ENCODE measurements at regions not wholly inside any gene's neighbourhood (a gene's known extent, or its start where the extent isn't known, plus 50 kb on each side); places are given as distances from the start of the nearest gene placed in this dataset.

DNA sequence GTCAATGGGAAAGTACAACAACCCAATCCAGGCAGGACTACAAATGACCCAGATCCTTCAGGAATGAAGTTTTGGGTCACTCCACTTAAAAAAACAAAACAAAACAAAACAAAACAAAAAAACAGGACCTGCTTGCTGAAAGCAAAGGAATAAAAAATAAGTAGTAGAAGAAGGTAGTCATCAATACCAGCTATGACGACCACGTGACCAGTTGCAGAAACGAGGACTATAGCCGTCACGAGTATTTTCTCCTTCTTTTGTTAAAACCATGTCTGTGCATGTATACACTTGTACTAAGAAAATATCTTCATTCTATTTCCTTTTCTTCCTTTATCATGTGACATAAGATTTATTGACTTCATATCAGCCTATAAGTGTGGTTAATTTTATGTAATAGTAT, 308.4 kb upstream of the DEFB112 start:
- DNase-seq (no peak), ATAC-seq (no peak)
- intact Hi-C loops (cut with DNase I) = no loop called here
- Histone ChIP-seq H3K4me1 (no peaks in the 10 kb centered on the region), H3K27me3 (no peaks in the 10 kb centered on the region), H3K9me3 (peaks cover 0 to 33% (median 7%) of the 10 kb centered on the region in 12 donors), H3K27ac (no peak overlapping the region), H3K4me3 (no peak overlapping the region), H3K36me3 (no peaks in the 10 kb centered on the region)
- 88 to 93% (median 90%) methylated on average over 5 of the region's 5 CpGs for WGBS, 4 donors
- no peak for TF ChIP-seq POLR2A (IDR thresholded peaks at IDR 0.05)
- TF ChIP-seq, protein P1, sequence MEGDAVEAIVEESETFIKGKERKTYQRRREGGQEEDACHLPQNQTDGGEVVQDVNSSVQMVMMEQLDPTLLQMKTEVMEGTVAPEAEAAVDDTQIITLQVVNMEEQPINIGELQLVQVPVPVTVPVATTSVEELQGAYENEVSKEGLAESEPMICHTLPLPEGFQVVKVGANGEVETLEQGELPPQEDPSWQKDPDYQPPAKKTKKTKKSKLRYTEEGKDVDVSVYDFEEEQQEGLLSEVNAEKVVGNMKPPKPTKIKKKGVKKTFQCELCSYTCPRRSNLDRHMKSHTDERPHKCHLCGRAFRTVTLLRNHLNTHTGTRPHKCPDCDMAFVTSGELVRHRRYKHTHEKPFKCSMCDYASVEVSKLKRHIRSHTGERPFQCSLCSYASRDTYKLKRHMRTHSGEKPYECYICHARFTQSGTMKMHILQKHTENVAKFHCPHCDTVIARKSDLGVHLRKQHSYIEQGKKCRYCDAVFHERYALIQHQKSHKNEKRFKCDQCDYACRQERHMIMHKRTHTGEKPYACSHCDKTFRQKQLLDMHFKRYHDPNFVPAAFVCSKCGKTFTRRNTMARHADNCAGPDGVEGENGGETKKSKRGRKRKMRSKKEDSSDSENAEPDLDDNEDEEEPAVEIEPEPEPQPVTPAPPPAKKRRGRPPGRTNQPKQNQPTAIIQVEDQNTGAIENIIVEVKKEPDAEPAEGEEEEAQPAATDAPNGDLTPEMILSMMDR (IDR thresholded peaks at IDR 0.05) = no peak

DNA sequence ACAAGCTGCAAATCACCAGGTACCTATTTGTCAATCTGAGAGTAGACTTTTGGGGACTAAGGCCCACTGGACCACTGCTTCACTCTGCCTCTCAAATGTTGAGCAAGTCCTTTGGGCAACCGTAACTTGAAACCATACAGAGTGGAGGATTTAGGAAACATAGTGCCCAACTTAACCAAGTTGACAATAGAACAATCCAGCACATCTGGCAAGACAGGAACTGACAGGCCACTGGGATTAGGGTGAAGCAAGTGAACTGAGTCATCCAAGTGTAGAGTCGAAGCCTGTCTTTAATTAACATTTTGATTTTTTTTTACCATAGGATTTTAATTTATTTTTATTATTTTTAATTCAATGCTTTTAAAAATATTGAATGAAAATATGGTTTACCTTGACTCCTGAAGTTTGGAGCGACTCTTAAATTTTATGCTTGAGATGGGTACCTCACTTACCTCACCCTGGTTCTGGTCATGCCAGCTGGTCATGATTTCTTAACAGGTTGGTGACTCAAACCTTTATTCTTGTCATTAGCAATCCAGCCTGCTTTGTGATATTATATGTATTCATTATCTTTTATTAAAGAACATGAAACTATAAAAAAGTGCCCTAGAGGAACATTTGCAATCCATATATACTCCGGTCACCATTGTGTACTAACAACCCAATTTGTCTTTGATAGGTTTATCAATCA, 312.1 kb upstream of the DEFB112 start:
- intact Hi-C loops (cut with DNase I) = no loop called here
- DNase-seq = no peak
- Histone ChIP-seq H3K4me1 (no peaks in the 10 kb centered on the region), H3K36me3 (no peaks in the 10 kb centered on the region), H3K4me3 (no peak overlapping the region), H3K9me3 (peaks cover 0 to 9% (median 0%) of the 10 kb centered on the region in 12 donors), H3K27me3 (no peaks in the 10 kb centered on the region), H3K27ac (no peak overlapping the region)
- TF ChIP-seq, protein P1 (IDR thresholded peaks at IDR 0.05) = no peak
- no peak for TF ChIP-seq POLR2A (IDR thresholded peaks at IDR 0.05)
- ATAC-seq = no peak
- WGBS, 4 donors = 83 to 87% (median 86%) methylated on average over 4 of the region's 4 CpGs

DNA sequence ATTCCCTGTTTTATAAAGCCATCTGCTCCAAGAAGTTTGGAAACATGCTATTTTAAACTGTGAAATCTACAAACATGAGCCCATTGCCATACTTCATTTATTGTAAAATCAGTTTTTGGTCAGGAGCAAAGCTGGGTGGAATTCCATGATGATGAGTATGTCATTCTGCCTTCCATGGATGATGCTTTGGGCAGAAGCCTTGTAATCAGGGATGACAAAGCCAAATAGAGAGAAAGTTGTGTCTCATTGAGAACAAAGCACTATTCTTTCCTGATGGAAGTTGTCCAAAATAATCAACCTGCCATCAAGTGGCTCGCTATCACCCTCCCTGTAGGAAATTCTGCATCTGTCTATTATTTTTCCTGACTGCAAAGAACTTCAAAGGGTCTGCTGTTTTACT, 313.0 kb upstream of the DEFB112 start:
- no peaks in the 10 kb centered on the region for H3K4me1 ChIP-seq
- intact Hi-C loops (cut with DNase I) = no loop called here
- no peaks in the 10 kb centered on the region for H3K36me3 ChIP-seq
- ATAC-seq (no peak), DNase-seq (no peak)
- 41 to 68% (median 48%) methylated on average over 1 of the region's 1 CpG for WGBS, 4 donors
- no peak overlapping the region for H3K4me3 ChIP-seq
- no peaks in the 10 kb centered on the region for H3K27me3 ChIP-seq
- TF ChIP-seq, protein P1 (IDR thresholded peaks at IDR 0.05) = no peak
- no peak for TF ChIP-seq POLR2A (IDR thresholded peaks at IDR 0.05)
- H3K9me3 ChIP-seq = peaks cover 0 to 9% (median 0%) of the 10 kb centered on the region in 12 donors
- H3K27ac ChIP-seq = no peak overlapping the region

DNA sequence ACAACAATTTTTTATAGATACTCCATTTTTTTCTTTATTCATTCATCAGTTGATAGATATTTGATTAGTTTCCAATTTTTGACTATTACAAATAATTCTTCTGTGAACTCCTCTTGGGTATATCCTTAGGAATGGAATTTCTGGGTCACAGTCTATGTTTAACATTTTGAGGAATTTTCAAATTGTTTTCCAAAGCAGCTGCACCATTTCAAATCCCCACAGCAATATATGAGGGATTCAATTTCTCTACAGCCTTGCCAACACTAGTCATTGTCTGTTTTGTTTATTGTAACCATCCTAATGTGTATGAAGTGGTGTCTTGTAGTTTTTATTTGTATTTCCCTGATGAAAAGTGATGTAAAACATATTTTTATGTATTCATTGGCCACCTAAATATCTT, 320.3 kb upstream of the DEFB112 start:
- DNase-seq = no peak
- Histone ChIP-seq H3K36me3 (no peaks in the 10 kb centered on the region), H3K4me3 (no peak overlapping the region), H3K27ac (no peak overlapping the region), H3K27me3 (no peaks in the 10 kb centered on the region), H3K9me3 (peaks cover 0 to 13% (median under 1%) of the 10 kb centered on the region in 12 donors), H3K4me1 (no peaks in the 10 kb centered on the region)
- intact Hi-C loops (cut with DNase I) = no loop called here
- TF ChIP-seq, protein P1 (IDR thresholded peaks at IDR 0.05) = no peak
- TF ChIP-seq POLR2A (IDR thresholded peaks at IDR 0.05) = no peak
- no peak for ATAC-seq

Measured in heart left ventricle (tissue), 16 donors.